ELF-1 (cell line): ENCODE measurements at regions not wholly inside any gene's neighbourhood (a gene's known extent, or its start where the extent isn't known, plus 50 kb on each side); places are given as distances from the start of the nearest gene placed in this dataset.
"Not testable (repeated sequence)": the region's sequence is repeated elsewhere in the genome, so short reads cannot be mapped to it uniquely, and the experiment has no call there.

ENCODE experiments used
- DNase-seq: peaks from one replicate; pipeline ENCODE4 v3.0.0-alpha.2; 2016; ENCODE audit warnings: low read depth, low spot score

DNA sequence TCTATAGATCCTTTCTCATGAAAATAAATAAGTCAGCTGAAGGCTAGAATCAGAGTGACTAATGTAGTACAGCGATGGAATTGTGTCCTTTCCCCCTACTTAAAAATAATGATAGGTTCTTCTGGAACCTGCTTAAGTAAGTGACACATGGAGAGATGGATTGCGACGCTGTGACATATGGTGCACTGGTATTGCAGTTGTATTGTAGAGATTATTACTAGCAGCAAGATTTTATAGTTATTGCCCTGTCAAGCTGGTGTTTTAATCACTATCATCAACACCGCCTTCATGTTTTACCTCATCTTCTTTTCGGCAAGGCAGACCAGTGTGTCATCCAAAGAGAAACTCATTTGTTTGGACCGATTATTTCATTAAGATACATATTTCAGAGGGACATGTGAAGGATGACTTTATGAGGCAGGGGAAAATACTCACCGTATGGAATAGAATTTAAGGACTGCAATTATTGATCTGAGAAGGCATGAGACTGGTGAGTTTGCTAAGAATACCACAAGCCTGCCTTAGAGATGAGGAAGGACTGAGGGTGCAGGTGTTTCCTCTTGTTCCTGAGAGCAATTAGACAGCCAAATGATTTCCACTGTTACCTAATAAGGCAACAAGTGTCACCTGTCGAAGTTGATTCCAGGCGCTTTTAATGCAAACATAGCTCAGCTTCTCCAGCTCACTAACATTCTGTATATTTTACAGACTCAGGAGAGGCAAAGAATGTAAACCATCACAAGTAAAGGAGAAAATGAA lies 1855.5 kb downstream of the MAT2B start:
- DNase-seq, result no peak

DNA sequence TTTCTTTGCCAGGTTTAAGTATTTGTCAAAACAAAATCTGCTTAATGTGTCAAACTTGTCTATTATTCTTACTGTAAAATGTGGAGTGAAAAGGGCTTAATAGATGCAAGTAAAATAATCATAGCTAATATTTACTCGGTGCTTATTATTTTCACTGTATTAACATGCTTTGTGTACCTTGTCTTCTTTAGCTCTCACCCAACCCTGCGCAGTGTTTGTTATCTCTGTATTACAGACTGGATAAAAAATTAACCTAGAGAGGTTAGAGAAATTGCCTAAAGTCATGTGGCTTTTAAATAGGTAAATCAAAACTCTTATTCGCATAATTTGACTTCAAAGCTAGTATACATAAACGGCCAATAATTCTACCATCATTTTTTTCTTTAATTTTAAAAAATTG lies 1864.8 kb downstream of the MAT2B start:
- DNase-seq, result no peak

DNA sequence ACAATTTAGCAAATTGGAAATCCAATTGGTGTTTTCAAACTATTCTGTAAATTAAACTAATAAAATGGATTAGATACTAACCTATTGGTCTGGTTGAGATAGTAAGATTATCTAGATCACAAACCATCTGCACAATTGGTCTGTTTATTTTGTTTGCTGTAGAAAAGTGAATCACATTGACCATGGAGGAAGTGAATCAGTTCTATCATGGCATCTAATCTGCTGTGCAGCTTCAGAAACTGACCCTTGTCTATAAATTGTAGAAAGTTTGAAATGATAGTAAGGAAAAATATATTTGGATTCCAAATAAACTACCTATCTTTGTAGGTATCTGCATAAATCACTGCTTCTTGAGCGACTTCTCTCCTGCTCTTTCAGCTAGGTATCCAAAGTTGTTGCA lies 1865.4 kb downstream of the MAT2B start:
- no peak for DNase-seq

DNA sequence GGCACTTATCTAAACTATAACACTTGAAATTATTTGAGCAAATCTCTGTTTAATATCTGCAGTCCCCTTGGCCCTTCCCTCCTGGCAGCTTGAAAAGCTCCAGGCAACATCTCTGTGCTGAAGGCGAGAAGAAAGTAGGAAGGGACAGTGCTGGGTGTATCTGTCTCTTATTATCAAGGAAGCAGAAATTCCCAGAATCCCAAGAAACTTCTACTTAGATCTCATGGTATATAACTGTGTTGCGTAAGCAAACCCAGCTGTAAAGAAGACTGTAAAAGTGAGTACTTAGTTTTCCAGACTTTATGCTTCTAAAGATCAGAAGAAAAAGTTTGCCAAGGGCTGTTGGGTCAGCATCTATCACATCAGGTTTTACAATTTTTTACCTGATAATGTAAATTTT lies 1869.8 kb downstream of the MAT2B start:
- DNase-seq, result no peak

DNA sequence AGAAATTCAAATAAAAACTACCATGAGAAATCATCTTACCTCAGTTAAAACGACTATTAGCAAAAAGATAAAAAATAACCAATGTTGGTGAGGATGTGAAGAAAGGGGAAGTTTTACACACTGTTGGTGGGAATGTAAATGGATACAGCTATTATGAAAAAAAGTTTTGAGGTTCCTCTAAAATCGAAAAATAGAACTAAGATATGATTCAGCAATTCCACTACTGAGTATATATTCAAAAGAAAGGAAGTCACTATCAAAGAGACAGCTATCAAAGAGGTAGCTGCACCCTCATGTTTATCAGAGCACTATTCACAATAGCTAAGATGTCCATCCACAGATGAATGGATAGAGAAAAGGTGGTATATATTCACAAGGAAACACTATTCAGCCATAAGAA lies 1888.4 kb downstream of the MAT2B start:
- no peak for DNase-seq

DNA sequence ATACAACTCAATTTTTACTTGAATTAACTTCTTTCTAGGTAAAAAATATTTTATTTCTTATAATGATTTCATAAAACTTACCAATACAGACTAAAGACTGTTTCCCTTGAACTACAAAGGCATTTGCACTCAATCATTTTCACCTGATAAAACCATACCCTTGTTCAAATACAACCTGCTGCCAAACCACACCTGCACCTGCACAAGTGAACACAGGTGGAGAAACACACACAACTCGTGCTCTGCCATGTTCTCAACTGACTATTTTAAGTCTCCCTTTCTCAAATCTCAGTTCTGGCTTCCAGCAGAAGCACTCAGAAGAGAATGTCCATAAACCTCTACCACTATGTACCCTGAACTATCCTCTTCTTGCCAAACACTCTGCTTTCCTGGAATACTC lies 1892.1 kb downstream of the MAT2B start:
- no peak for DNase-seq

DNA sequence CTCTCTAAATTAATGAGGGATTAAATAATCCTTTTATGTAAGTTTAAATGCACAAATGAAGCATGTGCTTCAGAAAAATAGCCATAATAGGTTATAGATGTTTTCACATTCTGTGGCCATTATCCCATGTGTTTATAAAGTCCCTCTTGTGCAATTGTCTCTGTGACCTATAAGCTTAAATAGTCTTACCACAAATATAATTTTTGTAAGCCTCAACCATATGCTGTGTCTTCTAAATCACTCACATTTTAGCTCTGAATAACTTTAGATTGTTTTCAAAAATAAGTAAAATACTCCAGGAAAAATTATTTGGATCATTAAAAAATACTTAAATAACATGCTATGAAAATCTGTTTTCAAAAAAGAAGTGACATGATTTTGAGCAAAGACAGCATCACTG lies 1894.7 kb downstream of the MAT2B start:
- DNase-seq, result no peak

DNA sequence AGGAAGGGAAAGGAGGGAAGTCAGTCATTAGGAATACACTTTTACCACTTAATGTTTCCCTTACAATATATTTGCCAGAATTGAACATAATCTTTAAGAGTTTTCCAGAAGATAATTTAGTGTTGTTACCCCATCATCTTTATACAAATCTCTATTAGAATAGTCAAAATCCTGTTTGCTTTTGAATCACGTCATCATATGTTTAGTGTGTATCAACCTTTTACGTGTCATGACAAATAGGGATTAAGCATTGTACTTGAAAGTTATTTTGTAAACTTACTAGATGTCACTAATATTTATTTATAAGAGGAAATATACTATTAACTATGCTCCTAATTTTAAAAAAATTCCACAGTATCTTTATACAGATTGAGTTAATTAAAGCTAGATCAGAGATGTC lies 1899.5 kb downstream of the MAT2B start:
- no peak for DNase-seq

DNA sequence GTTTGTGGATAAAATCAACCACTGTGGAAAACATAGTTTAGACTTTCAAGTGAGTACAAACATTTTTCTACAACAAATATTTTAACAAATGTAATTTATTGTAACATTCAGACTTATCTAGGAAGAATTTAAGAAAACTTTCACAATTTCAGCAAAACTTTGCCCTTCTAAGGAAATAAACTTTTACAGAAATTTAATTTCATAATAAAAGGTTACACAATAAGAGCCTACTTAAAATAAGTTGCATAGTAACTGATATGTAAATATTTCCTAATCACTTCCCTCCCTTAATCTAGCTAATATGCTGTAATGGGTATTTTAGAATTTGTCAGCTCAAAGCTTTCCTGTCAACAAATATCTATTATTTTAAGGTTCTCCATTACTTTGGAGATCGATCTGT lies 1899.9 kb downstream of the MAT2B start:
- DNase-seq, result no peak

DNA sequence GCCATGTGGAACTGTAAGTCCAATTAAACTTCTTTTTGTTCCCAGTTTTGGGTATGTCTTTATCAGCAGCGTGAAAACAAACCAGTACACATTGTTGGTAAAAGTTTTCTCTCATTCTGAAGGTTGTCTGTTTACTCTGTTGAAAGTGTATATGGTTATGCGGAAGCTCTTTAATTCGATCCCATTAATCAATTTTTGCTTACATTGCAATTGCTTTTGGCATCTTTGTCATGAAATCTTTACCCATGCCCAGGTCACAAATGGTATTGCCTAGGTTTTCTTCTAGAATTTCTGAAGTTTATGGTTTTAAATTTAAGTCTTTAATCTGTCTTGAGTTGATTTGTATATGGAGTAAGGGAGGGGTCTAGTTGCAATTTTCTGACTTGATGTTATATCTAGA lies 1901.9 kb downstream of the MAT2B start:
- DNase-seq, result no peak

DNA sequence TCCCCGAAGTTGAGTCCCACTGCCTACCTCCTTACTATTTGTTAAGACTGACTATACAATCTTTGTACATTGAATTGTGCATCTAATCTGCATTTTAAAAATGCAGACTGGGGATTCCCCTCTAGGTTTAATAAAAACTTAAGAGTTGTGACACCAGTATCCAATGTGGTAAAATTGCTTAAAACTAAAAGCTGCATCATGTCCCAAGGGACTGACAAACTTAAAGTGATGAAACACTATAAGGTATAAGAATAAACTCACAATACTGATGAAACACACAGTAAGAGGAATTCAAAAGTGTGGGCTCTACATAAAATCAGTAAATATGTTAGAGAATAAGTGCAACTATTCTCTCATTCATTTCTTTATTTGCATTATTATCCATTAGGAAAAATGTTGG lies 1905.1 kb downstream of the MAT2B start:
- DNase-seq, result no peak

DNA sequence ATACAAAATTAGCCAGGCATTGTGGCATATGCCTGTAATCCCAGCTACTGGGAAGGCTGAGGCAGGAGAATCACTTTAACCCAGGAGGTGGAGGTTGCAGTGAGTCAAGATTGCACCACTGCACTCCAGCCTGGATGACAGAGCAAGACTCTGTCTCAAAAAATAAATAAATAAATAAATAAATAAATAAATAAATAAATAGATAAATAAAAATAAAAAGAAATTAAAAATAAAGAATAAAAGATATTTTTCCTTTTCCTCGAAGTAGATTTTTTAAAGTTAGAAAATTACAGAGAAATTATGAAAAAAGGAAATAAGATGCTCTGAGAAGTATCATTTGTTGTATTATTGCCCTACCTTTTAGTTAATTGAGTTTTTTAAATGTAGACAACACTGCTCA lies 1906.1 kb downstream of the MAT2B start:
- not testable (repeated sequence) for DNase-seq

DNA sequence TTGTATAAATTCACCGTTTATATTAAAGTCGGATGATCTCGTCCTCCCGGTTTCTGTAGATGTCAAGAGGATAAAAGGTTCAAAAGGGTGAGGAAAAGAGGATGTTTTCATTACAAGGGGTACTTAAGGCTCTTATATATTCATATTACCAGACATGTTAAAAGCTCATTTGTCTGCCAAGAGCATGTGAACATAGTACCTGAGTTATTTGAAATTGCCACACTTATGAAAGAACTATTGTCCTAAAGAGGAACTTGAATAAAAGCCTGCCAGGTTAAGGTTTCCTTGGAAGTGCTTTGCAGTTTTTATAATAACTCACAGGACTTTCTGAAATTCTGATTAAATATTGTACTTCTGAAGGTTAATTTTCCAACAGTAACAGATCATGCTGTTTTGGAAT lies 1915.1 kb downstream of the MAT2B start:
- no peak for DNase-seq

DNA sequence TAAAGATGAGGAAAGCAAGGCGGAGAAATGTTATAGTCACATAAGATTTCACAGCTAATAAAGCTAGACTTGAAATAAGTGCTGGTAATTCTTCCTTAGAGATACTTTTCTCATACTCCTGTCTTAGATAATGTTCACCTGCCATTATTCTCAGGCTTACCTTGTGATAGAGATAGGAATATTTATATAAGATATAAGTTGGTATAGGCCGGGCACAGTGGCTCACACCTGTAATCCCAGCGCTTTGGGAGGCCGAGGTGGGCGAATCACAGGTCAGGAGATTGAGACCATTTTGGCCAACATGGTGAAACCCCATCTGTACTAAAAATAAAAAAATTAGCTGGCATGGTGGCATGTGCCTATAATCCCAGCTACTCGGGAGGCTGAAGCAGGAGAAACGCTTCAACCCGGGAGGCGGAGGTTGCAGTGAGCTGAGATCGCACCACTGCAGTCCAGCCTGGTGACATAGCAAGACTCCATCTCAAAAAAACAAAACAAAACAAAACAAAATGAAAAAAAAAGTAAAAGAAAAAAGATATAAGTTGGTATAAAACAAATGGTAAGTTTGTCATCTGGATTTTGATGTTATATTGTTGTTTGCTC lies 1918.4 kb downstream of the MAT2B start:
- no peak for DNase-seq

DNA sequence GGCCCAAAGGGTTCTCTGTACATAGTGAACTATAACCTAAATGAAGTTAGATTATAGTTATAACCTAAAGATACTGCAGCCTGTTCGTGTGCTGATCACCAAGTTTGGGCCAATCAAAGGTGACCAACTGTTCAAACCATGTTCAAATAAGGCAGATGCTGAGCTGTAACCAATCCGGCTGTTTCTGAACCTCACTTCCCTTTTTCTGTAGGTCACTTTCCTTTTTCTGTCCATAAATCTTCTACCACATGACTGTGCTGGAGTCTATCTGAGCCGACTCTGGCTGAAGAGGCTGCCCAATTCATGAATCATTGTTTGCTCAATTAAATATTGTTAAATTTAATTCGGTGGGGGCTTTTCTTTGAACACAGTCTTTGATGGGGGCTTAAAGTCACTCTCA lies 1920.2 kb downstream of the MAT2B start:
- DNase-seq, result no peak

DNA sequence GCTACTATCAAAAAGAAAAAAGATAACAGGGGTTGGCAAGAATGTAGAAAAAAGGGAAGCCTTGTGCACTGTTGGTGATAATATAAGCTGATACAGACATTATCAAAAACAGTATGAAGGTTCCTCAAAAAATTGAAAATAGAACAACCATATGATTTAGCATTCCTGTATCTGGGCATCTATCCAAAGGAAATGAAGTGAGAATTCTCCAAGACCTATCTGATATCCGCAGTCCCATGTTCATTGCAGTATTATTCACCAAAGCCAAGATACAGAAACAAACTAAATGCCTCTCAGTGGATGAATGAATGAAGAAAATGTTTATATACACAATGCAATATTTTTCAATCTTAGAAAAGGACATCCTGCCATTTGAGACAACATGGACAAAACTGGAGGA lies 1943.3 kb downstream of the MAT2B start:
- no peak for DNase-seq

DNA sequence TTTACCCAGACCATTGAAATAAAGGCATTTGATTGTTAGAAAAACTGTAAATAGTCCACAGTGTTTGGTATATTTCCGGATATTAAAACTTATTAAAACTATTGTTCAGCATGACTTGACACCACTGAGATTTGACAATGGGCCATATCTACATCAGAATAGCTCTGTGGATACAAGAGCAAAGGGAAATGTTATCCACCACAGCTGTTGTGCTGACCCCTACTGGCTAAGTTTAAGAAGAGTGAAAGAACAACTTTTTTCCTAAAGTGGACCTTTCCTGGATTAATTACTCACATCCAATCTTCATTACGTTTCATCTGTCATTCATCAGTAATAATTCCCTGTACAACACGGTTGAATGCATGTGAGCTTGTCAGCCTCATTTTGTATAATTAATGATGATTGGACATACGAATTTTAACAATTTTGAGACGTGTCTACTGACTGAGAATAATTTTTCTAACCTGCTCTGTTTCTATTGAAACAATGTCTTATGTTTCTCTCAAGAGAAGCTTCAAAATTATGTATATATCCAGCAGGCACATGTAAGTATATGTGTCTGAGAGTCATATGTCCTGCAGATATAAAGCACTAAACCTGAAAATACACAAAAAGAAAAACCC lies 1952.6 kb downstream of the MAT2B start:
- no peak for DNase-seq

DNA sequence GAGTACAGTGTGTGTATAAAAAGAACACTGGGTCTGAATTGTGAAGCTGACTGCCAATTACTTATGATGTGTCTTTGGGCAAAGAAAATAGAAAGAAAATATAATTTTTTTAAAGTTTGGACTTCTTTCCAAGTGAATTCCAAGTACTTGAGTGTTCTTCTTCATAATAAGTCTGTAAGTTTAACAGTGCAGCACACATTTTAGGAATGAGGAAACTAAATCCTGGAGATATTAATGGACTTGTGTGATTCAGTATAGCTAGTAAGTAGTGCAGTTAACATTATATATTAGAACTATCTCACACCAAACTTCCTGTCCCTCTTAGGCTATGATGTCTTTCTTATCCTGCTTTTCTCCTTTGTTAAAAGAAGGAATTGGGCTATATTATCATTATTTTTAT lies 1953.8 kb downstream of the MAT2B start:
- no peak for DNase-seq

DNA sequence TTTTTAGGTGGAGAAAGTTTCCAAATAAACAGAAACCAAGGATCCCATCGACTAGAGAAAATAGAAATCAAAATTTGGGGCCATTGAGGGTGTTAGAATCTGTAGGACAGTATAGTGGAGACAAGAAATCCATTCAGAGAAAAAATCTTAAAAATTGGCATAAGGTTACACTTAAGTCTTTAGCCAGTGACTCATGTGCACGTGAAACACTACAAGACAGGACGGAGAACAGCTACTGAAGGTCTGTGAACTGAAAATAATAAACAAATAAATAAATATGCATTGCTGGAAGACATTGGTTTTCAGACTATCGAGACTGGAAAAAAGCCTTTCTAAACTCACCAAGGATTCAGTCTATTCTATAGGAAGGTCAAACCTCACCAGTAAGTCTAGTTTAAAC lies 1955.5 kb downstream of the MAT2B start:
- DNase-seq, result no peak

DNA sequence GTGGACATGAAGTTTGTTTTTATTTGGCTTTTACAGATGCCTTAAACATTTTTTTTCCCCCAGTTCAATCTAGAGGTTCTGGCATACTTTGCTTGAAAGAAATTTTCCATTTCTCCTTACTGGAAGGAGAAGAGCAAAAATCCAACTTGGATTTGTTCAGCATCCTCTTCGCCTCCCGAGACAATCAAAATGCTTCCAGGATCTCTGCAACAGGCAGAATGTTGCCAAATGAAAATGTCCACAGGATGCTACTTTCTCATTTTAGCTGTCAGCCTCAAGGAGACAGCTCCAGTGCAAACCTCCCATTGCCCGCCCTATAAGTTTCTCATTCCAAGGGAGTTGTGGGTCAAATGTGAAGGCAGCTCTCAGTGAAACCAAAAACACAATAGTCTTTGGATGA lies 1972.1 kb downstream of the MAT2B start:
- DNase-seq, result no peak

DNA sequence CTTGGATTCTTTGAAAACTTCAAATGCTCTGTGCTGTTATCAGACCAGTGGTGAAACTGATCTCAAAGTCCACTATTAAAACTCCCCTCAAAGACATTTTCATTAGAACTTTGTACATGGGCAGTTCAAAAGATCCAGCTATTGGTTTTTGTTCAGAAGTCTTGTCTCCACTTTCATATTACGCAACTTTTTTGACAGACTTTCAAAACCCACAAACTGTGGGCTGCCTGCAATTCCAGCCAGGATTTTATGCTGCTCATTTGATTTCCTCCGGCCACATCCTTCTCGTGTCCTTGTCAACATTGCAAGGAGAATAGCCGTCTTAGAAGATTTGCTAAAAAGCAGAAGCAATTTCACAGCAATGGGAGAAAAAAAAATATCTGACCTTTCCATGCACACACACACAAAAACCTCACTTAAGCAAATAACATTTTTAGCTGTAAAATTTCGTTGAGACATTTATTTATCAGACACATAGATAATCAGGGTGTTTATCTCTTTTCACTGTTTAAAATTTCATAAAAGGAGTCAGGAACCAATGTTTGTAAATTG lies 1990.5 kb downstream of the MAT2B start:
- no peak for DNase-seq

DNA sequence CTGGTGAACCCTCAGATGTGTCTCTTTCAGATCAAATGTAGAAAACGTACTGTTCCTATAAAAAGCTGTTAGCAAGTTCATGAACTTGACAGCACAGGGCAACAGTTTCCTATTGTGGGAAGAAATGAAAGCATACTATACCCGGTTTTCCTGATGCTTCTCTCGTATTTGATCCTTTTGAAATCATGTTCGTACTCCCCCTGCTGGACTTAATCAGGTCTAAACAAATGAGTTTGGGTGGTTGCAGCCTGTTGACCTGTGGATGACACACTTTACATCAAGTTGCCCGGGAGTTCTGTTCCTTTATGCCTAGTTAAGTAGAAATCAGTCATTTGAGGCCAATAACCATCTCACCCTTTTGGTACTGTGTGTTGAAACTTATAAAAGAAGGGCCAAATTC lies 1992.3 kb downstream of the MAT2B start:
- DNase-seq, result peak; percentile 41
